Bone marrow (tissue), 2 donors: ENCODE measurements at regions not wholly inside any gene's neighbourhood (a gene's known extent, or its start where the extent isn't known, plus 50 kb on each side); places are given as distances from the start of the nearest gene placed in this dataset.
"Not testable (repeated sequence)": the region's sequence is repeated elsewhere in the genome, so short reads cannot be mapped to it uniquely, and the experiment has no call there.

Experiments used
- DNase-seq, 2 donors: peaks; one replicate each; lab custom pipeline; 2025; lab: John Stamatoyannopoulos, UW

DNA sequence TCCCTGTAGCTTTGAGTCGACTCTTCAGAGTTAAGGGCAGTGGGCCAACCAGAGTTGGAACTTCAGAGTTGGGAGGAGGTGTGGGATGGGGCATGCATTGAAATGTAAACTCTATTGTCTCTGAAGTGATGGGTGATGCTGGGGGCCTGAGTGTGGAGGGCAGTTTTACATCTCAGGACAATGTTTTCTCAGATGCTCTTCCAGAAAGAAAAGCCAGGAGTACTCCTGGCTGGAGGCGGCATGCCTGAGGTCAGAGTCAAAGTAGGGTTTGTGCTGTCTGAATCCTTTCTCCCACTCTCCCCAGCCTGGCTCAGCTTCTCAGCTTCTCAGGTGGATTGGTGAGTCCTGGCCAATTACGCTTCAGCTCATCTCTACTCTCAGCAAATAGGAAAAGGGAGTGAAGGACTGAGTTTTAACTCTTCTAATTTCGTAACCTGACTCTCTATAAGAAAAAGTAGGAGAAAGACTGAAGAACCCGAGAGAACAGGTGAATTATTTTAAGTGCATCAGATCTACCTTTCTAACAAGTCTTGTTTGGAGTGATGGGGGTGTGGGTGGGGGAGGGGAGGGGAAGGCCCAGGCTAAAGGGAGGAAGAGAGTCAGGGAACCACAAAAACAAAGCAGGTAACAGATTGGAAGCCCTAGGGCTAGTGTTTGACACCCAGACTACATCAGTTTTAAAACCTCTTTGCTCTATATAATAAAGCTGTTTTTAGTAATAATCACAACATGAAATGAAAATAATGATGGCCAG lies 107.5 kb upstream of the PELI1 start:
- DNase-seq = no peak

DNA sequence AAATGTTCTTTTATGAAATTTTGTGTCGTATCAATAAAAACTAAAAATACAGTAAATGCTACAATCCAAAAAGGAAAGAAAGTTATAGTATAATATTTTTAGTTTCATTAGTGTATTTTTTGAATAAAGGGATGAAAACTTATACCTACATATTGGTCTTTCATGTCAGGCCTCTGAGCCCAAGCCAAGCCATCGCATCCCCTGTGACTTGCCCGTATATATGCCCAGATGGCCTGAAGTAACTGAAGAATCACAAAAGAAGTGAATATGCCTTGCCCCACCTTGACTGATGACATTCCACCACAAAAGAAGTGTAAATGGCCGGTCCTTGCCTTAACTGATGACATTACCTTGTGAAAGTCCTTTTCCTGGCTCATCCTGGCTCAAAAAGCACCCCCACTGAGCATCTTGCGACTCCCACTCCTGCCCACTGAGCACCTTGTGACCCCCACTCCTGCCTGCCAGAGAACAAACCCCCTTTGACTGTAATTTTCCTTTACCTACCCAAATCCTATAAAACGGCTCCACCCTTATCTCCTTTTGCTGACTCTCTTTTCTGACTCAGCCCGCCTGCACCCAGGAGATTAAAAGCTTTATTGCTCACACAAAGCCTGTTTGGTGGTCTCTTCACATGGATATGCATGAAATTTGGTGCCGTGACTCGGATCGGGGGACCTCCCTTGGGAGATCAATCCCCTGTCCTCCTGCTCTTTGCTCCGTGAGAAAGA lies 108.2 kb upstream of the PELI1 start:
- DNase-seq = not testable (repeated sequence)

DNA sequence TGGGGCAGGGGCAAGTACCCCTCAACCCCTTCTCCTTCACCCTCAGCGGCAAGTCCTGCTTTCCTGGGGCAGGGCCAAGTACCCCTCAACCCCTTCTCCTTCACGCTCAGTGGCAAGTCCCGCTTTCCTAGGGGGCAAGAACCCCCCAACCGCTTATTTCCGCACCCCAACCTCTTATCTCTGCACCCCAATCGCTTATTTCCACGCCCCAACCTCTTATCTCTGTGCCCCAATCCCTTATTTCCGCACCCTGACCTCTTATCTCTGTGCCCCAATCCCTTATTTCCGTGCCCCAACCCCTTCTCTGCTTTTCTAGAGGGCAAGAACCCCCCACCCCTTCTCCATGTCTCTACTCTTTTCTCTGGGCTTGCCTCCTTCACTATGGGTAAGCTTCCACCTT lies 109.2 kb upstream of the PELI1 start:
- not testable (repeated sequence) for DNase-seq

GRCh38 chr2:64258566-64258965 lies 114.3 kb upstream of the PELI1 start:
- no peak for DNase-seq

- no peak for DNase-seq
Measured at GRCh38 chr2:64259312-64259711, 115.1 kb upstream of the PELI1 start.

GRCh38 chr2:64260093-64260803 lies 116.0 kb upstream of the PELI1 start:
- no peak for DNase-seq

DNA sequence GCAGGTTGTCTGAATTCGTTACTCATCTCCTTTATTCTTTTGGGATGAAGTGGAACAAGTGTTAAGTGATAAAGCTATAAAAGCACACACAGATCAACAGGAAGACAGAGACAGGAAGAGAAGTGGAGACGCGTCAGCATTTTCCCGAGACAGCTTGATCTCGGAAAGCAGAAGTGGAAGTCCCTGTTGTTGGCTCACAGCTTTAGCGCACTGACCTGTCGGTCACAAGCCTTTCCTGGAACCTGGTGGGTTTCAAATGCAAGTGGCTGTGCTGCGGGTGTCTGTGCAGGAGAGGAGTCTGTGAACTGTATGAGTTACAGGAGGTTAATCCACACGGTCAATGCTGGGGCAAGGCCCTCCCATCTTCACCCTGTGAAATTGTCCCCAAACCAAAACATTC lies 116.6 kb upstream of the PELI1 start:
- peak; percentile 38 to 84 for DNase-seq

DNA sequence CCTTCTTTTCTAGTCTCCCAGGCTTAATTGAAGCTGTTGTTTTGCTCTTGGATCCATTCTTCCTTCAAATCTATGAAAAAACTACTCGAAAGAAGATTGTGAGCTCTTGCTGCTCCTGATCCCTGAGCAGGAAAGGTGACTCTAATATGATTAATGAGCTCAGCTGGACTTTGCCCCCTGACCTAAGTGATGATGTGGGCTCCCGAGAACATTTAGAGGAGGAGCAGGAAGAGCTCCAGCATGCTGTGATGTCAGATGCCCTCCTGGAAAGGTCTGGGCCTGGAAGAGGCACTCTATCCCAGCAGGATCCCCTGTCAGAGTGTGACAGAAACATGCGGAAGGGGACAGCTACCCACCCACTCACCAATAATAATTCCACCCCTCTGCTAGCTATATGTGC lies 117.9 kb upstream of the PELI1 start:
- no peak for DNase-seq

DNA sequence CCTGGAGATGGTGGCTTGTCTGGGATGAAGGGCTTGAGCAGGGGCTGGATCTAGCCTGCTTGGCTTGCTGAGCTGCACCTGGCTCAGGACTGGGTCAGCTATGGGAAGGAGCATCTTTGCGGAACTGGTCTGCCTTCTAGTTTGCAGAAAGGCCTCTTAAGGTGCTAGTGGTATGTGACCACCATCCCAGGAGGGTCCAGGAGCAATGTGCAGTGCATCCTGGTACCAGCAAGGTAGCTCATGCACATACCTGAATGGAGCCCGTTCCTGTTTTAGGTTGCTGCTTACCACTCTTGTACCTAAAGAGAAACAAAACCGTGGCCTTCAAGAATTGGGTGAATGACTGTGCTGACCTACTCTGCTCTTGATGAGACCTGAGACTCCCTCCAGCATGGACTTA lies 118.6 kb upstream of the PELI1 start:
- no peak for DNase-seq

- no peak for DNase-seq
Measured at GRCh38 chr2:64263315-64263714, 119.1 kb upstream of the PELI1 start.

GRCh38 chr2:64267699-64268098 lies 123.5 kb upstream of the PELI1 start:
- no peak for DNase-seq

DNA sequence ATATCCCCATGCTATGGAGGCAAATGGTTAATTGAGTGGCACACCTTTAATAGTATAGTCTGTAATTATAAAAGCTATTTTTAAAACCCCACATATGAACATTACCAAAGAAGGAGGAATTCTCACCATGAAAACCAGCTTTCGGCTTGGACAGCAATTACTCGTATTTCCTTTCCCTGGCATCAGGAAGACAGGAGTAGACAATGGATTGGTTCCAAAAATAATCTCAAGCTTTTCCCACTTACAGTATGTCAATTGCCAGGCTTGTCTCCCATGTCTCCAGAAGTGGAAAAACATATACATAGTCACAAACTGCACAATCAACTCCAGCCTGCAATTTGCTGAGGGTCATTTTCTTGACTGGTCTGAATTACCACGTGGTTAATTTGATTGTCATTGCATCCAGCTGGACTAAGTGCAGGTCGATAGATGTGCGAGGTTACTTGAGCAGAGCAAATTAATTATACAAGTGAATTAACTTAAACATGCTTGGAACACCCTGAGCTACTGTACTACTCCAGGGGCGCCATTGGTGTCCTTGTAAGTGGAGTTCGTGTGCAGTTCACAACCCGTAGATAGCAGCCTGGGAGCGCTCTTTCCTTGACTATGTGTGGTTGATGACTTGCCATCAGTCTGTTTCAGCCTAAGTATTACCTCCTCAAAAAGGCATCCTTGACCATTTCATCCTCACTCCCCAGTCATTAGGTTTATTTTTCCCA lies 124.3 kb upstream of the PELI1 start:
- DNase-seq = no peak

GRCh38 chr2:64273524-64274398 lies 129.5 kb upstream of the PELI1 start:
- peak; percentile 13 to 42 for DNase-seq

DNA sequence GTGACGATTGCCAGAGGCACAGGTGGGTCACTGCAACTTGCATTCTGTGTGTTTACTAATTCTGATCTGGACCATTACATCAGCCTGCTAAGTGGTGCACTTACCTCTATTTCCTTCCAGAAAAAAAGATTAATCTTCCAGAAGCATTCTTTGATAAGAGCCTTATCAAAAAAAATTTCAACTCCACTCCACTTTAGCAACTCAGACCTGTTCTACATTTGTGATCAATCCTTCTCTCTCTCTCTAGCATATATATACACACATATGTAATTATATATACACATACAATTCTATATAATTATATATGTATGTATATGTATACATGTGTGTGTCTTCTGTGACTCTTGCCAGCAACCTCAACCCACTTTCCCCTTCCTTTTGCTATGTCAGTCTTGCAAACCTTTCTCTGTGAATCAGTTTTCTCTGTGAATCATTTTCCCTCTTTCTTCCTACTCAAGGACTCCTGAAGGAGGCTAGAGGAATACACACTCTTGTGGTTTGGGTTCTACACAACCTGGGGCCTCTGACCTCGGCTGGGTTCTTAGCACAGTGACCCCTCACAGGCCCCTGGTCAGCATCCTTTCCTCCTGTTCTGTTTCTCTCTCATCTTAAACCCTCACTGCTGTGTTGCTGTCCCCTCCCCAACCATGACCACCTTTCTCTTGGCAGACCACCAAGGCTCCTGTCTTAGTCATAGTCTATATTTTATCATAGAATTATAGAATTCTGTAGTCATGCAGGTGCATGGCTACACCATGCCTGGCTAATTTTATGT lies 130.4 kb upstream of the PELI1 start:
- DNase-seq = no peak

GRCh38 chr2:64275174-64275466 lies 130.9 kb upstream of the PELI1 start:
- DNase-seq = no peak

DNA sequence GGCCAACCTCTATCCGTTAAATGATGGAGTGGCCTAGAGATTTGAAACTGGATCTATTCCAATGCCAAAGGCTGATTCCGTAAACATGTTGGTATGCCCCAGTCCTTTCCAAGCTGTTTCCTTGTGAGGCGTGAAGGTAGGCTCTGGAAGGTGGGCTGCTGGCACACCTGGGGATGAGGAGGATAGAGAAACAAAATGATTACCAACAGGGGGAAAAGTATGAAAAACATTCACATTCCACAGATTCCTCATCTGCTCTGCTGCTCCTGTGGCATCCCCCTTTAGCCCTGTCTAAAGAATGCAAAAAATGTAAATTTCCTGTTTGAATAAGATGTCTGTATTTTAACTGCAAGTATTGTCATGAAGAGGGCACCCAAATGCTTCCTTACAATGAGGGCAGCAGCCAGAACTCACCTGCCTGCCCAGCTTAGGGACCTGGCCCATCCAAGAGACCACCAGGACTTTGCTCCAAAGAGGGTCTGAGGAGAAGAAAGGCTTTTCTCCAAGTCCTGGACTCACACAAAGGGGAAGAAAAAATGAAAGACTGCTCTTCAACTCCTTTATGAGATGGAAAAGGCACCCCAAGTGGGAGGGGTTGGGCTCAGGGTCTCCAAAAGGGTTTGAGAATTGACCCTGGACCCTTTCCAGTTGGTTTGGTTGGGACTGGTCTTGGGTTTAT lies 132.3 kb upstream of the PELI1 start:
- DNase-seq = no peak

DNA sequence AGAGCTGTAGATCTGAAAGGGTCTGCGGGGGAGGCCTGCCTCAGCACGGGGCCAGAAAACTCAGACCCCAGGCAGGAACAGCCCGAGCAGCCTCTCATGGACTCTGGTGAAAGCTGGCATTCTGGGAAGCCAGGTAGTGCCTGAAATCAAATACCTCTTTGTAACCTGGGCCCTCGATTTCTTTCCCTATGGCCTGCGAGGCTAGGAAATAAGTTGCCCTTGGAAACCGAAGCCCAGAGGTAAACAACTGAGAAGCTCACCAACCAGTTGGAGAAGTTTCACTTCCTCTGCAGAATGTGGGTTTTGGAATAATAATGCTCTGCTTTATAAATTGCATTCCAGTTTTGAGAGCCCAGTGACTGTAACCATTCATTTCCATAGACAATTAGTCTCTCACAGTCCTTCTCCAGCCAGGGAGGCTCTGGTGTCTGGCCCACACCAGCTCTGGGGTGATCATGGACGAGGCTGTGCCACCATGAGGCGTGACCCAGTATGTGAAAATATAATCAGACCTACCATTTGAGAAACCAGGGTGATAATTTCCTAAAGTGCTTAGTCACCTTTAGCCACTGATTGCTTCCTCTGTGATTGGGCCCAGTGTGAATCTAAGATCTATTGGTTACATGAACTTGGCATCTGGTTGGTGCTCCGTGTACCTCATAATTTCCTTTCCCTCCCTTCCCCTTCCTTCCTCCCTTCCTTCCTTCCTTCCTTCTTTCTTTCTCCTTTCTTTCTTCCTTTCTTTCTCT lies 133.1 kb upstream of the PELI1 start:
- peak in 1 of 2 donors; percentile 38 for DNase-seq

DNA sequence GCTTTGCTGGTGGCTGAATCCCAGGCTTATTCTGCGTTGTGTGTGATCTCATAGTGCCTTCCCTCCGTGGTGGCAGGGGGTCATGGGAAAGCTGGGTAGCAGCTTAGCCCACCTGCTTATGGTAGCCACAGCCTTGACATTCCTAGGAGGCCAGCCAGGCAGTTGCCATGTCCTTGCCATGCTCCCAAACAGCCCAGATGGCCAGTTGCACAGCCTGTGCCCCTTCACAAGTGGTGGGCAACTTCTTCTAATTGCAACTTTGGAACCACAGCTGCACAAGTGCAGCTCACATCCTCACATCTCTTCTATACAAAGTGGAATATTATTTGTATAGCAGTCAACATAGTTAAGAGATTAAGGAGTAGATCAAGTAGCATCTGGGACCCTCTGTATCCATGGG lies 136.6 kb upstream of the PELI1 start:
- DNase-seq = not testable (repeated sequence)

DNA sequence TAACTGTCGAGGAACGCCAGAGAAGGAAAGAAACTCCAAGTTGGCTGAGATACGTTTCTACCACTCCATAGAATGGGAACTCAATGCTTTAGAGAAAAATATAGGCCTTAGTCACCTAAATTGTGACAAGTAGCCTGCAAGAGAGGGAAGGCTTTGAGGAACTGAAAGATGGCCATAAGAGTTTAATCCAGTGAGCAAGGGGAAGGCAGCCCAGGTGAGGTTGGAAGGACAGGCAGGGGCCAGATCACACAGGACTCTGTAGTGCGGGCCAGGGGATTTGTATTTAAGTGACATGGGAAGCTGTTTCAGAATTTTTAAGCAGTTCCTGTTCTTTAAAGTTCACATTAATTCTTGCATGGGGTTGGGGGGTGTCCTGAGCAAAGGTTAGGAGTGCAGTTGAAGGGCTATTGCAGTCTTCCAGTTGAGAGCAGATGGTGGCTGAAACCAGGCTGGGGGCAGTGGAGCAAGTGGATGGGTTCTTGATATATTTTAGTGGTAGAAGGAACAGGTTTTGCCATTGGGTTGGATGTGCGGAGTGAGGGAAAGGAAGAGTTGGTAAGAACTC lies 138.9 kb upstream of the PELI1 start:
- no peak for DNase-seq
